Prostate gland (tissue), 2 donors: ENCODE measurements at regions not wholly inside any gene's neighbourhood (a gene's known extent, or its start where the extent isn't known, plus 50 kb on each side); places are given as distances from the start of the nearest gene placed in this dataset.

ENCODE experiments used
- DNase-seq: peaks from one replicate; pipeline ENCODE4 v3.0.0-alpha.2; 2019; ENCODE audit warnings: low spot score
- H3K27ac ChIP-seq, 2 donors: fragments of 200-600 bp; sonication (generic); 2 replicates each; pipeline ENCODE4 v1.5.1; 2017 to 2019
- H3K27me3 ChIP-seq: fragments of 200-600 bp; sonication (generic); replicated peaks from 2 replicates; pipeline ENCODE4 v1.5.1; 2019; ENCODE audit not compliant: insufficient read depth
- H3K36me3 ChIP-seq, 2 donors: fragments of 200-600 bp; sonication (generic); 1 replicate in 1 of 2; 2 replicates in 1 of 2; pipeline versions ENCODE4 v1.5.1 to v1.8.1; 2017 to 2019
- H3K4me1 ChIP-seq: fragments of 200-600 bp; sonication (generic); replicated peaks from 2 replicates; pipeline ENCODE4 v1.5.1; 2019
- H3K4me3 ChIP-seq, 2 donors: fragments of 200-600 bp; sonication (generic); 2 replicates each; pipeline ENCODE4 v1.5.1; 2017 to 2019
- H3K9me3 ChIP-seq: fragments of 200-600 bp; sonication (generic); 2 replicates; pipeline ENCODE4 v1.5.1; 2017
- CTCF ChIP-seq, 4 experiments: fragments of 200-600 bp in 2 of 4; fragments of 450-650 bp in 2 of 4; sonication (generic) in 2 of 4; IDR thresholded peaks; 1 replicate in 3 of 4; 2 replicates in 1 of 4; pipeline ENCODE4 v1.5.1; 2016 to 2019; ENCODE audit warnings: antibody characterized with exemption in 4 of 4, mild to moderate bottlenecking in 2 of 4, moderate library complexity in 2 of 4
- POLR2A ChIP-seq: fragments of 450-650 bp; IDR thresholded peaks from one replicate; pipeline ENCODE4 v1.6.1; 2016; ENCODE audit warnings: antibody characterized with exemption, mild to moderate bottlenecking
- POLR2AphosphoS5 ChIP-seq: sonication (generic); formaldehyde crosslinking; IDR thresholded peaks from one replicate; pipeline ENCODE4 v1.6.1; 2017; ENCODE audit warnings: antibody characterized with exemption
- WGBS: methylation state at CpG from one replicate; pipeline ENCODE4 v1.1.5; 2018; 5-methylcytosine and 5-hydroxymethylcytosine counted together
- intact Hi-C: fragments of 100-400 bp; cut with DNase I; formaldehyde crosslinking; loops from one replicate; pipeline ENCODE4 v1.14.2; 2022

GRCh38 chr4:24702281-24702680, 93.1 kb upstream of the SOD3 start:
- no peaks in the 10 kb centered on the region for H3K4me1 ChIP-seq
- WGBS = 22% methylated on average over 1 of the region's 1 CpG
- H3K4me3 ChIP-seq = no peak overlapping the region
- no peaks in the 10 kb centered on the region for H3K27me3 ChIP-seq
- H3K36me3 ChIP-seq = no peaks in the 10 kb centered on the region
- no peaks in the 10 kb centered on the region for H3K9me3 ChIP-seq
- no peak overlapping the region for H3K27ac ChIP-seq
- no peak for DNase-seq
- intact Hi-C loops = no loop called here
- TF ChIP-seq CTCF (IDR thresholded peaks at IDR 0.05) = no peak
- no peak for TF ChIP-seq POLR2AphosphoS5
- no peak for TF ChIP-seq POLR2A

GRCh38 chr4:24703298-24703697, 92.1 kb upstream of the SOD3 start:
- no peak overlapping the region for H3K4me3 ChIP-seq
- TF ChIP-seq POLR2AphosphoS5 (no peak), POLR2A (no peak), CTCF (IDR thresholded peaks at IDR 0.05) (no peak)
- no peaks in the 10 kb centered on the region for H3K4me1 ChIP-seq
- DNase-seq = no peak
- no peaks in the 10 kb centered on the region for H3K27me3 ChIP-seq
- 97% methylated on average over 2 of the region's 2 CpGs for WGBS
- H3K9me3 ChIP-seq = no peaks in the 10 kb centered on the region
- H3K36me3 ChIP-seq = no peaks in the 10 kb centered on the region
- intact Hi-C loops = no loop called here
- no peak overlapping the region for H3K27ac ChIP-seq

GRCh38 chr4:24704149-24704548, 91.2 kb upstream of the SOD3 start:
- Histone ChIP-seq H3K27ac (no peak overlapping the region), H3K36me3 (no peaks in the 10 kb centered on the region), H3K4me1 (no peaks in the 10 kb centered on the region), H3K27me3 (no peaks in the 10 kb centered on the region), H3K4me3 (no peak overlapping the region), H3K9me3 (no peaks in the 10 kb centered on the region)
- WGBS = 94% methylated on average over 6 of the region's 6 CpGs
- no peak for TF ChIP-seq POLR2AphosphoS5
- TF ChIP-seq CTCF (IDR thresholded peaks at IDR 0.05) = no peak
- TF ChIP-seq POLR2A = no peak
- no peak for DNase-seq
- intact Hi-C loops = no loop called here

GRCh38 chr4:24705016-24705753, 90.2 kb upstream of the SOD3 start:
- H3K27ac ChIP-seq = no peak overlapping the region
- no peaks in the 10 kb centered on the region for H3K9me3 ChIP-seq
- TF ChIP-seq CTCF (IDR thresholded peaks at IDR 0.05) = no peak
- TF ChIP-seq POLR2A = no peak
- TF ChIP-seq POLR2AphosphoS5 = no peak
- H3K36me3 ChIP-seq = no peaks in the 10 kb centered on the region
- no peak overlapping the region for H3K4me3 ChIP-seq
- intact Hi-C loops = no loop called here
- 91% methylated on average over 10 of the region's 10 CpGs for WGBS
- H3K4me1 ChIP-seq = no peaks in the 10 kb centered on the region
- no peak for DNase-seq
- no peaks in the 10 kb centered on the region for H3K27me3 ChIP-seq

GRCh38 chr4:24713604-24714003, 81.8 kb upstream of the SOD3 start:
- Histone ChIP-seq H3K4me3 (no peak overlapping the region), H3K36me3 (no peaks in the 10 kb centered on the region), H3K4me1 (no peaks in the 10 kb centered on the region), H3K27ac (no peak overlapping the region), H3K27me3 (no peaks in the 10 kb centered on the region), H3K9me3 (no peaks in the 10 kb centered on the region)
- DNase-seq = no peak
- 64% methylated on average over 2 of the region's 2 CpGs for WGBS
- intact Hi-C loops = no loop called here
- TF ChIP-seq POLR2AphosphoS5 (no peak), POLR2A (no peak), CTCF (IDR thresholded peaks at IDR 0.05) (no peak)
